Thoracic aorta (tissue), 2 donors: ENCODE measurements at regions not wholly inside any gene's neighbourhood (a gene's known extent, or its start where the extent isn't known, plus 50 kb on each side); places are given as distances from the start of the nearest gene placed in this dataset.

ENCODE experiments used
- ATAC-seq: fragments of 150-250 bp; one replicate; pipeline ENCODE4 v1.8.0; 2017; ENCODE audit warnings: low read depth; ENCODE audit not compliant: insufficient number of reproducible peaks, low FRiP score
- DNase-seq: peaks from one replicate; pipeline ENCODE4 v3.0.0-alpha.2; 2020; ENCODE audit warnings: low spot score
- H3K27ac ChIP-seq, 2 donors: fragments of 200-600 bp; sonication (generic); 1 replicate in 1 of 2; 2 replicates in 1 of 2; pipeline ENCODE4 v1.5.1; 2016; ENCODE audit warnings: mild to moderate bottlenecking in 2 of 2, moderate library complexity in 2 of 2
- H3K27me3 ChIP-seq: fragments of 200-600 bp; sonication (generic); replicated peaks from 2 replicates; pipeline ENCODE4 v1.6.0; 2016; ENCODE audit warnings: mild to moderate bottlenecking; ENCODE audit not compliant: insufficient read depth
- H3K36me3 ChIP-seq: fragments of 200-600 bp; sonication (generic); one replicate; pipeline ENCODE4 v1.5.1; 2016
- H3K4me1 ChIP-seq, 2 donors: fragments of 200-600 bp; sonication (generic); 1 replicate in 1 of 2; 2 replicates in 1 of 2; pipeline versions ENCODE4 v1.5.1 to v1.6.0; 2016; ENCODE audit warnings: low read depth in 2 of 2, mild to moderate bottlenecking in 1 of 2; ENCODE audit not compliant: control insufficient read depth in 1 of 2
- H3K4me3 ChIP-seq: fragments of 200-600 bp; sonication (generic); 2 replicates; pipeline ENCODE4 v1.5.1; 2016; ENCODE audit warnings: mild to moderate bottlenecking
- H3K9me3 ChIP-seq: fragments of 200-600 bp; sonication (generic); 2 replicates; pipeline ENCODE4 v1.5.1; 2016
- TF ChIP-seq, protein P1 (sequence below): fragments of 200-600 bp; sonication (generic); IDR thresholded peaks from one replicate; pipeline ENCODE4 v1.5.1; 2019; ENCODE audit warnings: antibody characterized with exemption

DNA sequence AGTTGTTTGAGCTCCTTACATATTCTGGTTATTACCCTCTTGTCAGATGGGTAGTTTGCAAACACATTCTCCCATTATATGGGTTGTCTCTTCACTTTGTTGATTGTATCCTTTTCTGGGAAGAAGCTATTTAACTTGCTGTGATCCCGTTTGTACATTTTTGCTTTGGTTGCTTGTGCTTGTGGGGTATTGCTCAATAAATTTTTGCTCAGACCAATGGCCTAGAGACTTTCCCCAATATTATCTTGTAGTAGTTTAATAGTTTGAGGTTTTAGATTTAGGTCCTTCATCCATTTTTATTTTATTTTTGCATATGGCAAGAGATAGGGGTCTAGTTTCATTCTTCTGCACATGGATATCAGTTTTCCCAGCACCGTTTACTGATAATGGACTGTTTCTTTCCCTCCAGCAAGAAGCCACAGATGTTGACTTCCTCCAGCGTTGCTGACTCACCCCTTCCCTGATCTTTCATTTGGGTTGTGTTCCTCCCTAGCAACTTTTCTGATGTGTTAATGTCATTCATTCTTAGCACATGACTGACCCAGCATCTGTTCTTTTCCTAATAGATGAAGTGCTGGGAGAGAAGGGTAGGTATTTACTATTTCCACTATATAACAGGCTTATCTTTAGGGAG, 166.7 kb upstream of the SGO1 start:
- H3K27ac ChIP-seq: no peak overlapping the region
- H3K9me3 ChIP-seq: no peaks in the 10 kb centered on the region
- no peaks in the 10 kb centered on the region for H3K36me3 ChIP-seq
- no peaks in the 10 kb centered on the region for H3K4me1 ChIP-seq
- no peak overlapping the region for H3K4me3 ChIP-seq
- H3K27me3 ChIP-seq: no peaks in the 10 kb centered on the region
- ATAC-seq: no peak
- TF ChIP-seq, protein P1, sequence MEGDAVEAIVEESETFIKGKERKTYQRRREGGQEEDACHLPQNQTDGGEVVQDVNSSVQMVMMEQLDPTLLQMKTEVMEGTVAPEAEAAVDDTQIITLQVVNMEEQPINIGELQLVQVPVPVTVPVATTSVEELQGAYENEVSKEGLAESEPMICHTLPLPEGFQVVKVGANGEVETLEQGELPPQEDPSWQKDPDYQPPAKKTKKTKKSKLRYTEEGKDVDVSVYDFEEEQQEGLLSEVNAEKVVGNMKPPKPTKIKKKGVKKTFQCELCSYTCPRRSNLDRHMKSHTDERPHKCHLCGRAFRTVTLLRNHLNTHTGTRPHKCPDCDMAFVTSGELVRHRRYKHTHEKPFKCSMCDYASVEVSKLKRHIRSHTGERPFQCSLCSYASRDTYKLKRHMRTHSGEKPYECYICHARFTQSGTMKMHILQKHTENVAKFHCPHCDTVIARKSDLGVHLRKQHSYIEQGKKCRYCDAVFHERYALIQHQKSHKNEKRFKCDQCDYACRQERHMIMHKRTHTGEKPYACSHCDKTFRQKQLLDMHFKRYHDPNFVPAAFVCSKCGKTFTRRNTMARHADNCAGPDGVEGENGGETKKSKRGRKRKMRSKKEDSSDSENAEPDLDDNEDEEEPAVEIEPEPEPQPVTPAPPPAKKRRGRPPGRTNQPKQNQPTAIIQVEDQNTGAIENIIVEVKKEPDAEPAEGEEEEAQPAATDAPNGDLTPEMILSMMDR: no peak
- DNase-seq: no peak

DNA sequence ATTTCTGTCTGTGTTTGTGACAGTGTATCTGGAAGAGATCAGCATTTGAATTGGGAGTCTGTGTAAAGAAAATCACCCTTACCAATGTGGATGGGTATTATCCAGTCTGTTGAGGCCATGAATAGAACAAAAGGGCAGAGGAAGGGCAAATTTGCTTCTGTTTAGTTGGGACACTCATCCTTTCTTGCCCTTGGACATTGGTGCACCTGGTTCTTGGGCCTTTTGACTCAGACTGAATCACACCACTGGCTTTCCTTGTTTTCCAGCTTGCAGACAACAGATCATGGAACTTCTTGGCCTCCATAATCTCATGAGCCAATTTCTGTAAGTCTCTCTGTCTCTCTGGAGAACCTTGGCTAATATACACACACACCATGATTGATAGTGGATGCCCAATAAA, 164.4 kb upstream of the SGO1 start:
- DNase-seq: no peak

DNA sequence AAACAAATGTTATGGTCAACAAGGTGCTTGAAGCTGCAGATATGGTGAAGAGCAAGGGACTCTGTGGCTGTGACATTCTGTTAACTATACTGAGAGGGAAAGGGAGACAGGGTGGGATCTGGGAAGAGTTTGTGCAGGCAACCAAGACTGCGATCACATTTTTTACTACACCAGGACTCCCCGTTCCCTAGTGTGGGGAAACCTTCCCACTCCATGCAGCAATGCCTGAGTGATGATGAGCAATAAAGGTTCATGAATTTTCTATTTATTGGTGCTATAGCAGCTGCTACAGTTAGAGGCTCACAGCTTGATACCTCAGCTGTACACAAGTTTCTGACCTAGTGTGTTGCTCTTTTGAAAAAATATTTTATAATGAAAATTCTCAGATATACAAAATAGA, 160.9 kb upstream of the SGO1 start:
- Histone ChIP-seq H3K27me3 (no peaks in the 10 kb centered on the region), H3K9me3 (no peaks in the 10 kb centered on the region), H3K4me3 (no peak overlapping the region), H3K4me1 (peaks cover 0 to 9% of the 10 kb centered on the region in 2 donors), H3K36me3 (no peaks in the 10 kb centered on the region), H3K27ac (no peak overlapping the region)
- TF ChIP-seq, protein P1: no peak
- DNase-seq (no peak), ATAC-seq (no peak)

More for the DNA sequence above, 164.4 kb upstream of the SGO1 start:
- Histone ChIP-seq H3K9me3 (no peaks in the 10 kb centered on the region), H3K27ac (no peak overlapping the region), H3K36me3 (no peaks in the 10 kb centered on the region), H3K4me1 (no peaks in the 10 kb centered on the region), H3K27me3 (no peaks in the 10 kb centered on the region), H3K4me3 (no peak overlapping the region)
- TF ChIP-seq, protein P1: no peak
- no peak for ATAC-seq

DNA sequence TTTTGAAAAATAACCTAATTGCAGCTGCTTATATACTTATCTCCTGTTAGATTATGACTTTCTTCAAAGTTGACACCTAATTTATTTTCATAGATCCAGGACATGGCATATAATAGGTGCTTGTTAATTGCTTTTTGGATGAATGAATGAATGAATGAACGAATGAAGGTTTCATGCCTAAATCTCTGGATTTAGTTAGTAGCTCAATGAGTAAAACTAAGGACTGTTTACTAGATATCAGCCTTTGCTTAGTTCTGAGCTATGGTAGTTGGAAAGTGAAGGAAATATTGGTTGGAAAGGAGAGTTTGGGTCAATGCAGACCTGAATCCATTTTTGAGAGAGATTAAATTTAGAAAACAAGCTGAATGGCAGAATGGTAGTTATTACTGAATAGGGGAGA, 160.4 kb upstream of the SGO1 start:
- H3K4me1 ChIP-seq: peaks cover 0 to 9% of the 10 kb centered on the region in 2 donors
- no peak for ATAC-seq
- H3K27ac ChIP-seq: no peak overlapping the region
- H3K4me3 ChIP-seq: no peak overlapping the region
- H3K9me3 ChIP-seq: no peaks in the 10 kb centered on the region
- DNase-seq: no peak
- H3K36me3 ChIP-seq: no peaks in the 10 kb centered on the region
- TF ChIP-seq, protein P1: no peak
- no peaks in the 10 kb centered on the region for H3K27me3 ChIP-seq

DNA sequence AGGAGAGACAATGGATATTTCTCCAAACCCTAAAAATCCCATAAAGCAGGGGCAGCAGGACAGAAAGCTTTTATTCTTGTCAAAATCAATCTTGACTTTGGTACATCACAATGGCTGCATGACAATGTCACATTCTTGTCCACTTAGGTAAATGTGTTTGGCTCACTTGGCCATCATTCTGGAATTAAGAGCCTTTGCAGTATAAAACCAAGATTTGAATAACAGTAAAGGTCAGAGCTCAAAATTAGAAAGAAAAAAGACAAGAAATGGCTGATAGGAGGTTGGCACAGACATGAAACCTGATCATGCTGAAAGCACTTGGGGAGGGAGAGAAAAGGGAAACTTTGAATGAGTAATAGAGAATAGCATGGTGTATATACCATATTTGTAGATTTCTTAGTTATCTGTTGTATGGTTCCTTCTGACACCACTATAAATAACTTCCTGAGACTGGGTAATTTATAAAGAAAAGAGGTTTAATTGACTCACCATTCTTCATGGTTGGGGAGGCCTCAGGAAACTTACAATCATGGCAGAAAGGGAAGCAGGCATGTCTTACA, 158.5 kb upstream of the SGO1 start:
- Histone ChIP-seq H3K27ac (no peak overlapping the region), H3K27me3 (no peaks in the 10 kb centered on the region), H3K4me3 (no peak overlapping the region), H3K36me3 (no peaks in the 10 kb centered on the region), H3K4me1 (peaks cover 0 to 9% of the 10 kb centered on the region in 2 donors), H3K9me3 (no peaks in the 10 kb centered on the region)
- DNase-seq (no peak), ATAC-seq (no peak)
- TF ChIP-seq, protein P1: no peak
